ENCODE measurements at regions not wholly inside any gene's neighbourhood (a gene's known extent, or its start where the extent isn't known, plus 50 kb on each side); places are given as distances from the start of the nearest gene placed in this dataset.
"Not testable (repeated sequence)": the region's sequence is repeated elsewhere in the genome, so short reads cannot be mapped to it uniquely, and the experiment has no call there.

- no peak for DNase-seq (ENCODE audit: low spot score)
Measured at GRCh38 chr10:64023926-64024470, 502.8 kb downstream of the REEP3 start.

- DNase-seq (ENCODE audit: low spot score) = no peak
Measured at GRCh38 chr10:64033711-64034110, 512.5 kb downstream of the REEP3 start.

- DNase-seq (ENCODE audit: low spot score) = no peak
Measured at GRCh38 chr10:64036321-64036930, 515.2 kb downstream of the REEP3 start.

GRCh38 chr10:64037071-64037661 is 516.0 kb downstream of the REEP3 start:
- DNase-seq (ENCODE audit: low spot score) = no peak

GRCh38 chr10:64038107-64038506 is 516.9 kb downstream of the REEP3 start:
- DNase-seq (ENCODE audit: low spot score) = no peak

- no peak for DNase-seq (ENCODE audit: low spot score)
Measured at GRCh38 chr10:64039198-64039597, 518.0 kb downstream of the REEP3 start.

- no peak for DNase-seq (ENCODE audit: low spot score)
Measured at GRCh38 chr10:64040781-64041180, 519.6 kb downstream of the REEP3 start.

- peak; percentile 63 for DNase-seq (ENCODE audit: low spot score)
Measured at GRCh38 chr10:64041185-64041988, 520.2 kb downstream of the REEP3 start.

- DNase-seq (ENCODE audit: low spot score) = no peak
Measured at GRCh38 chr10:64041989-64042490, 520.8 kb downstream of the REEP3 start.

GRCh38 chr10:64044098-64044497 is 522.9 kb downstream of the REEP3 start:
- DNase-seq (ENCODE audit: low spot score) = no peak

- not testable (repeated sequence) for DNase-seq (ENCODE audit: low spot score)
Measured at GRCh38 chr10:64044957-64045632, 523.9 kb downstream of the REEP3 start.

GRCh38 chr10:64054392-64054791 is 533.2 kb downstream of the REEP3 start:
- DNase-seq (ENCODE audit: low spot score) = no peak

- DNase-seq (ENCODE audit: low spot score) = no peak
Measured at GRCh38 chr10:64059884-64060283, 538.7 kb downstream of the REEP3 start.

- no peak for DNase-seq (ENCODE audit: low spot score)
Measured at GRCh38 chr10:64060389-64060788, 539.2 kb downstream of the REEP3 start.

- no peak for DNase-seq (ENCODE audit: low spot score)
Measured at GRCh38 chr10:64062793-64063192, 541.6 kb downstream of the REEP3 start.

- no peak for DNase-seq (ENCODE audit: low spot score)
Measured at GRCh38 chr10:64067009-64067606, 545.9 kb downstream of the REEP3 start.

- DNase-seq (ENCODE audit: low spot score) = no peak
Measured at GRCh38 chr10:64067859-64068258, 546.7 kb downstream of the REEP3 start.

GRCh38 chr10:64070241-64070640 is 549.0 kb downstream of the REEP3 start:
- no peak for DNase-seq (ENCODE audit: low spot score)

- no peak for DNase-seq (ENCODE audit: low spot score)
Measured at GRCh38 chr10:64071218-64071617, 550.0 kb downstream of the REEP3 start.

- DNase-seq (ENCODE audit: low spot score) = no peak
Measured at GRCh38 chr10:64075604-64076003, 554.4 kb downstream of the REEP3 start.

GRCh38 chr10:64076322-64076940 is 555.2 kb downstream of the REEP3 start:
- DNase-seq (ENCODE audit: low spot score) = no peak

All from AG08395 (cell line).